Astrocyte of the hippocampus (primary cell): ENCODE measurements at regions not wholly inside any gene's neighbourhood (a gene's known extent, or its start where the extent isn't known, plus 50 kb on each side); places are given as distances from the start of the nearest gene placed in this dataset.
"Not testable (repeated sequence)": the region's sequence is repeated elsewhere in the genome, so short reads cannot be mapped to it uniquely, and the experiment has no call there.

ENCODE experiments used
- DNase-seq: peaks from one replicate; pipeline ENCODE4 v3.0.0; 2011; ENCODE audit warnings: low read depth, low spot score

DNA sequence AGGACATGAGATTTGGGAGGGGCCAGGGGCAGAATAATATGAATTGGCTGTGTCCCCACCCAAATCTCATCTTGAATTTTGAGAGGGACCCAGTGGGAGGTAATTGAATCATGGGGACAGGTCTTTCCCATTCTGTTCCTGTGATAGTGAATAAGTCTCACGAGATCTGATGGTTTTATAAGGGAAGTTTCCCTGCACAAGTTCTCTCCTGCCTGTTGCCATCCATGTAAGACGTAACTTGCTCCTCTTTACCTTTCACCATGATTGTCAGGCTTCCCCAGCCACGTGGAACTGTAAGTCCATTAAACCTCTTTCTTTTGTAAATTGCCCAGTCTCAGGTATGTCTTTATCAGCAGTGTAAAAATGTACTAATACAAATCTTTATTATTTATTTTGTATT, 452.8 kb upstream of the MGAT4C start:
- DNase-seq = not testable (repeated sequence)

DNA sequence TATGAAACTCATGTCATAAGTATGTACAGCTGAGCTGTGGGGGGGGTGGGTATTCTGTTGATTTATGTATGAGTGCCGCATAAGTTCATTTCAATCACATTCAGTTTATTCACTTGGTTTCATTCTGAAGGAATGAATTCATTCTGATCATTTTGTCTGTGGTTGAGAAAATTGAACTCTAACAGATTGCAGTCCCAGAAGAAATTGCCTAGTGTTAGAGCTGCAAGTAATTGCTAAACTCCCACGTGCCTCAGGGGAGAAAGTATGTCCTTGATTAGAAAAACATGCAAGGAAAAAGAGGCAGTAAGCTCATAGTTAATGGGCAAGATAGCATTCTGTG, 442.4 kb upstream of the MGAT4C start:
- peak; percentile 1 for DNase-seq

DNA sequence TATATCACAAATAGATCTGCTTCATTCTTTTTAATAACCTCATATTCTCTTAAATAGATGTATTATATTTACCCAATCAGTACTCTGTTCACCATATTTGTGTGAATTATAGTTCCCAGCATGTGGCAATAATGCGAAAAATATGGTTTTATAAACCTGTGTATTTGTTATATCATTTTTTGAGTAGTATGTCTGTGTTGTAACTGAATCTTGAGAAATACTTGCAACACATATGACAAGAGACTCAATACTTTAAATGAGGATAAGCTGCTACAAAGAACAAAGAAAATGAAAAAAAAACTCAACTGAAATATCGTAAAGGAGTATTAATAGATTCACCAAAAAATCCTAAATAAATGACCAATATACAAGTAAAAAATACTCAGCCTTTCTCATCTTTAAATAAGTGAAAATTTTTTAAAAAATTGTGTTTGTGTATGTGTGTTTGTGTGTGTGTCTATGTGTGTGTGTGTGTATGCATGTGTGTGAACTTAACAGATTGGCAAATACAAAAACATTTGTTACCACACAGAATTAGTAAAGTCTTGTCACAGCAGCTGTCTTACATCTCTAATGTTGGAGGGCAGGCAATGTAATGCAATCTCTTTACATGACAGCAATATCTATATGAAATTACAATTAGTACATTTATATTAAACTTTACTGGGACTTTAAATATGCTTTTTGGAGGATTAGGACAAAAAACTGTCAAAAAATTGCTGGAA, 441.9 kb upstream of the MGAT4C start:
- no peak for DNase-seq

DNA sequence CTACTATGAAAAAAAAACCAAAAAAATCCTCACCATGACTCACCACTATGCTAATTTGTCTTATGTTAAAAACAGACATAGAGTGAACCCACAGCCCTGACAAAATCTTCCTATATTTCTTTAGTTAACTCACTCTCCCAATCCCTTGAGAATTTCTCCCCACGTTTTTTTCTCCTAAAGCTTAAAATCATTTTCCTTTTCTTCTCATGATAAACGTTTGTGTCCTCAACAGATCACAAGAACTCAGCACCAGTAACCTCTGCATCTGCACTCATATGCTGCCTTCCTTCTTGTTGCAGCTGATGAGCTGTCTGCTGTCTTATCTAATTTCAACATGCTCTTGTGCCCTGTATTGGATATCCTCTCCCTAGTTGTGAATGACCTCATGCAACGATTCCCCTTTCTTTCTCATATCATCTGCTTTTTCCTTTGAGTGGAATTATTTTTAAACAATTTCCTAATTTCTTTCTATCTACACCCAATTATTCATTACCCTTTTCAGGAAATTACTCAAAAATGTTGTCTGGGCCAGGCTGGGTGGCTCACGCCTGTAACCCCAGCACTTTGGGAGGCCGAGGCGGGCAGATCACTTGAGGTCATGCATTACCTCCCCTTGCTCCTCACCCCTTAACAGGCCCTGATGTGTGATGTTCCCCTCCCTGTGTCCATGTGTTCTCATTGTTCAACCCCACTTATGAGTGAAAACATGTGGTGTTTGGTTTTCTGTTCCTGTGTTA, 427.5 kb upstream of the MGAT4C start:
- DNase-seq = peak; percentile 9

DNA sequence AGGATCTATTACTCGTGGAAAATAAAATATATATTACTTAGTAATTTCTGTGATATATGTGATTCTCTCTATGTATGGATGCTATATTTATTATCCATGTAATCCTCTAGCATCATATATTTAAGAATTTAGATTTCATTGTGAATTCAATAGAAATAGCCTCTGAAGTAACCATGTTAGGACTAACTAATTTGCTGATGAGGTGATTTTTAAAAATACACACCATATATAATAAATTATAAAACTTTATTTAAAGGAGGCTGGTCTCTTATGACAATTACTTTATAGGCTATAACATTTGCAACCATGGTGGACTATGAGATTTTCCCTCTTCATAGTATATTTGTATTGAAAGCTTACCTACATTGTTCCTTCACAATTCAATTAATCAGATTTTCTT, 424.9 kb upstream of the MGAT4C start:
- no peak for DNase-seq

DNA sequence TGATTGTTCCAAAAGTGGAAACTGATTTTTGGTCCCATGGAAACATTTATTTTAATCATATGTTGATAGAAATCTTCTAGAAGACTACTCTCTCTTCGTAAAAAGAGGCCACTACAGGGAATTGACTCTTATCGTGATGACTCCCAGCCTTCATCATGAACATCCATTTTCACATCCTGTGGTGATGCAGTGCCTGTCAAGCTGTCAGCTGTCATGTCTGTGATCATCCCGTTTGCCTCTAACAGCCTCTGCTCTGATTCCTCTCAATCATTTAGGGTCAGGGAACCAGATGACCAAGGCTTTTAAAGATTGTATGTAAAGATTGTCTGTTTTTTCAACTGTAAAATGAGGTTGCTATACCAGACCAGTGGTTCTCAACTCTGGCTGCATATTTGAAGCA, 419.0 kb upstream of the MGAT4C start:
- DNase-seq = no peak

DNA sequence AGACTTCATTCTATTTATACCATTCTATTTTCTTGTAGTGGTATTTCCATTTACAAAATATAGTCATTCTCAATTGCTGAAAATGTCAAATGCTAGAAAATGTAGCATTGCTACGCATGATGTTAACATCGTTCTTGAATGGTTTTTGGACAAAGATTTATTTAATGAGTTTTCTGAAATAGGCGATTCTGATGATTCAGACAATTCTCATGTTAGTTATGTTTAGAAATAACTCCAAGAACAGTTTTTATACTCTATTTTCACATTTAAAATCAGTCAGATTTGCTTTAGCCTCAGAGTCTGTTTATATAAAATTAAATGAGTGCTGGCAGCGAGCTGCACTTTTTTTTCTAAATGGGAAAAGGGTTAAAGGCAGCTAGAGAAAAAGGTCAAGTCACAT, 414.8 kb upstream of the MGAT4C start:
- DNase-seq = no peak

DNA sequence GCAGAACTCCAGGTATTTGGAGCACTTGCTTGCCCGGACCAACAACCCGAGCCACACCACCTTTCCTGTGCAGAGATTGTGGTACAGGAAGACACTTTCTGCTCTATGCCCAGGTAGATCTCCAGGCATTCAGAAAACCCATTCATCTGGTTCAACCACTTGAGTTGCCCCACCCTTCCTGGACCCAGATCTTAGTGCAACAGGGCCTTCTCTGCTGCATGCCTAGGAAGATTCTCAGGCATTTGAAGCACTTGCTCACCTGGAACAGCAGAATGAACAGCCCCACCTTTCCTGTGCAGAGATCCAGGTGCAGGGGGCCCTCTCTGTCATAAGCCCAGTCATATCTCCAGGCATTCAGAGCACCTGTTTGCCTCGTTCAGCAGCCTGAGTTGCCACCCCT, 412.8 kb upstream of the MGAT4C start:
- no peak for DNase-seq

DNA sequence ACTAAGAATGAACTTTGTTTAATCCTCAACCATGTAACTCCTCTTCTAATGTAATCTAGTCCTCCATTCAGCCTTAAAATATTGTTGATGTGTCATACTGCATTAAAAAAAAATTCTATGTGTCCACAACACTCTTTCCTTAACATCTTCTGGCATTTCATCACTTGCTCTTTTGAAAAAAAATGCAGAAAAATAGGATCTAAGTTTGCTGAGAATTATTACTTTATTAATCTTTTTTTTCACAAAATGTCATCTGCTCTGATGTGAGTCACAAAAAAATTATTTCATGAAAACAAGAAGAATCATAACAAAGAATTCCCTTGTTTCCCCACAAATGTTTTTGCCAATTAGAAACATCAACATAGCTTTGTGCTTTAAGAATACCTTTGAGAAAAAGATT, 410.1 kb upstream of the MGAT4C start:
- no peak for DNase-seq

DNA sequence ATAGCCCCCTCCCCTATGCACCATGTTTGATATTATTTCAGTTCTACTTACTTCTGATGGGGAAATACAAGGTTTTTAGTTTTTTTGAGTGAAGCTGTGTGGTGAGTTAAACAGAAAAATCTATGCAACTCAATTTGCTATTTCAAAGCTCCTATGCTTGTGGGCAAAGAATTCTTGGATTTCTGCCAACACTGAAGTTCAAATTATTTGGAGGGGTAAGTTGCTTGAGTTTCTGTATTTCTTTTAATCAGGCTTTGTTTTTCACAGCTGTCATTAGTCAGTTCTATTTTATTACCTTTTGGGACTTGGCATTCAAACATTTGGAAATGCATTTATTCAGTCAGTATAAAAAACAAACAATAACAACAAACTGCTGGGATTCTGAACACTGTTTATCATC, 407.5 kb upstream of the MGAT4C start:
- peak; percentile 52 for DNase-seq

DNA sequence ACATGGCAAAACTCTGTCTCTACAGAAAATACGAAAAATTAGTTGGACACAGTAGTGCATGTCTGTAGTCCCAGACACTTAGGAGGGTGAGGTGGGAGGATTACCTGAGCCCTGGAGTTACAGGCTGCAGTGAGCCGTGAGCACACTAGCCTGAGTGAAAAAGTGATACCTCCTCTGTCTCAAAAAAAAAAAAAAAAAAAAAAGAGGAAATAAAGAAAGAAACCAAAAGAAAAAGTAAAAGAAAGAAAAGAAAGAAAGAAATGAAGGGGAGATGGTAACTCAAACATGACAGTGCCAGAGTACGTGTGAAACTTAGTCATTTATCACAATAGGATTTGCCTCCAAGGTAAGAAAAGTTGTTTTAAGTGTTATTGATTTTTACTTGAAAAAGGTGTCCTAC, 407.0 kb upstream of the MGAT4C start:
- no peak for DNase-seq

DNA sequence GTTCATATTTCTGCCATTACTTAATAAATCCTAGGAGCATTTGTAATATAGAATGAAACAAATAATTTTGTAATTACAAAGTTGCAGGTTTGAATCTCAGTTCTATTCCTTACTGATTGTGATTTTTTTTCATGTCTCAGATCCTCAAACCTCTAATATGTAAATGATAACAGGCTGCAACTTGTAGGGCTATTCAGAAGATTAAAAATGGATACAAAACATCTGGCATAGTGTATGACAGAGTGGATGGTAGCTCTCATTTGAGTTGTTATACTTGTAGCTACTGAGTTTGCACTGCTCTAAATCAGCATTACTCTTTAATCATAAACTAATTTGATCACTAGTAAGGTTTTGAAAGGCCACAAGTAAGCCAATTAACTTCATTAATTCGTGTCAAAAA, 406.3 kb upstream of the MGAT4C start:
- DNase-seq = no peak

DNA sequence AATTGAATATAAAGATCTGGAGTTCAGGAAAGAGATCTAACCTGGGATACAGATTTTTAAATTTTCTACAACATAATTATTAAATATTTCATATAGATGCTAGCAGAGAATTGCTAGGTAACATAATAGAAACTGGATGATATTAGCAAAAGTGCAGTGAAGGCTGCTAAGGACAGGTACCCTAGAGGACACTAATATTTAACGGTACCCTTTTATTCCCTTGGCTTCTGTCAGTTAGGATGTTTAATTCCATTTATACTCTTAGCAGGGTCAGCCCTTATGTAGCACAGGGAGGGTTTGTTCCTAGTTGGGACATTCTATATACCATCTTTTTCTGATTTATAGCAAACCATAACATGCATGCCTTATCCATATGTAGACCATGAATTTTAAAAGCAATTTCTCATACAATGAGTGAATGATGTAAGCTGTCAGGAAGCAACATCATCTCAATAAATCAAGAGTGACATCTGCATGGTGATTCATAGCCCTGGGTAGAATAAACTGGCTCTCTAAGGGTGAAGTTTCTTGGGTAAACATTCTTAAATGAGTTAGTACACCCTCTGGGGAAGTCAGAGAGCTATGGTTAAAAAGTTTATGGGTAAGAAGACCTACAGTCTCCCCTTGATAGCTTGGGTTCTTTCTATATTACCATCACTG, 404.4 kb upstream of the MGAT4C start:
- DNase-seq = peak; percentile 27

DNA sequence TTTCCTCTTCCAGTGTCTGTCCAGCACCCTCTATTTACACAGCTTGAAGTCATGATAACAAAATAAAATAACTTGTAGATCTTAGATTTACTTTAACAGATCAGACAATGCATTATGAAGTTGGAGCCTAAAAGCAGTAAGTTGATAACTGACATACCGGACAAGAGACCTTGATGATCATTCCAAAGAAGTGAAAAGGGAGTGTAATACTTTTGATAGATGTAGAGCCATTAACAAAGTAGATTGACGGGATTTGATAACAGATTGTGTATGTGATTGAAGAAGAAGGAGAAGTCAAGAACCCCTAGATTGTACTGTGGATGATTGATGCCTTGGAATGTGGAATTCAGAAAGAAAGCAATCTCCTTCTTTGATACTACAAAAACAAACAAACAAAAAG, 403.8 kb upstream of the MGAT4C start:
- no peak for DNase-seq

DNA sequence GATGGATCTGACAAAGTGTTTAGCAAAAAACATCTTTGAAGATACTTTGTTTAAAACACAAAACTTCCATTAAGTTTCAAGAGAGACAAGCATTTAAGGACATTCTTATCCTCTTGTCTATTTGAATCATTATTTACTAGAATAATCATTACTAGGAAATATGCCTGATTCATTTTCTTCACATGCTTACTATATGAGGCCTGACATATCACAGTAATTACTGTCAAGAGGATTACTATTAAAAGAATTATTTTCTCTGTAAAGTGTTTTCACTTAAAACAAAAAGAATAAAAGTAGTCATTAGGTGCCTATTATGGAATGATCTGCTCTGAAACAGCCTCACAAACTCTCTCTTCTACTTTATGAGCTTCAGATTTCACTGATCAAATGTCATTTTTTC, 402.1 kb upstream of the MGAT4C start:
- DNase-seq = no peak

DNA sequence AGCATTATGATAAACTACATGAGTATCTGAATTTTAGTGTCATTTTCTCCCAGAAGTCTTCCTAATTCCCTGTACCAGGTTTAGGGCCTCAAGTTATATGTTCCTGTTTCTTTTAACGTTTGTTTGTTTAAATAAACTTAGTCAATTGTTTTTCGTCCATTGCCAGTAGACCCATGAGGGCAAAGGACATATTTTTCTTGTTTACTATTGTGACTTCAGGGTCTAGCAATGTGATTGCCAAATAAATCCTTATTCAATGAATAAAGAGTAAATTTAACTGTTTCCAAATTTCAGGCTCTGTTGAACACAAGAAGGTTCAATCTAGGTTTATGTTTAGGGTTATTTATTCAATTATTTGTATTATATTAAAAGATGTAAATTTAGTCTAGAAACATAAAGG, 391.6 kb upstream of the MGAT4C start:
- no peak for DNase-seq

DNA sequence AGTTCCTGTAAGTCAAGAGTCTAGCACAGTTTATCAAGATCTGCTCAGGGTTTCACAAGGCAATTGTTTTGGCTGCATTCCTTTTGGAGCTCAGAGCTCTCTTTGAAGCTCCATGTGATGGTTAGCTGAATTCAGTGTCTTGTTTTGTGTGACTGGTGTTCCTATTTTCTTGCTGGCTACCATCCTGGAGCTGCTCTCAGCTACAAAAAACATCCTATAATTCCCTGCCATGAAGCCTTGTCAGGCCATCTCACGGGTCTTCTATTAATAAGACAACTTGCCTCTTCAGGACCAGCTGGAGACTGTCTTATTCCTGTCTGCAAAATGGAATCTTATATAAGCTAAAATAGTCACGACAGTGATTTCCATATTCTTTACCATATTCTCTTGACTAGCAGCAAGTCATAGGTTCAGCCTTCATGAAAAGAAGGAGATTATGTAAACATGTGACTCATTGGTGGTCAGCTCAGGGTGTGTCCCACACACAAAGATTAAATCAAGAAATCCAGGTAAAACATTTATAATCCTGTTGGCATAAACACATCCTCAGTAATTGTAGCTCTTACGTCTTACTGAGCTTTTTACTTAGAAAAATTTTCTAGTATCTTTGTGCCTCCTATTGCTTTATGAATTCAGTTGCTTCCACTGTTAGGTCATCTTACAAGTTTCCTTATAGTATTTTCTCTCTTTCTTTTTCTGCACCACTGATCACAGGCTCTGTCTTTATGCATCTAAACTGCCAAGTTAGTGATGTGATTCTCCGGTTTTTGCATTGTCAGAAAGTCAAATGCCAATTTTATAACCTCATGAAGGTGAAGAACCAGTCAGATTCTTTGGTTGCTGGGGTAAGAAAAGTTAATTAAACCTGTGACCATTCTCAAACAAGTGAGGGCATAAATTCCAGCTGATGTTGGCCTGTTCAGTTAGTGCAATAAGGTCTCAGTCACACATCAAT, 378.5 kb upstream of the MGAT4C start:
- peak; percentile 0 for DNase-seq

DNA sequence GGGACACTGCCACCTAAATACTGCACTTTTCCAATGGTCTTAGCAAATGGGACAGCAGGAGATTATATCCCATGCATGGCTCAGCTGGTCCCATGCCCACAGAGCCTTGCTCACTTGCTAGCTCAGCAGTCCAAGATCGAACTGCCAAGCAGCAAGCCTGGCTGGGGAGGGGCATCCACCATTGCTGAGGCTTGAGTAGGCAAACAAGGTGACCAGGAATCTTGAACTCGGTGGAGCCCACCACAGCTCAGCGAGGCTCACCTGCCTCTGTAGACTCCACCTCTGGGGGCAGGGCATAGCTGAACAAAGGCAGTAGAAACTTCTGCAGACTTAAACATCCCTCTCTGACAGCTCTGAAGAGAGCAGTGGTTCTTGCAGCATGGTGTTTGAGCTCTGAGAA, 370.8 kb upstream of the MGAT4C start:
- no peak for DNase-seq

DNA sequence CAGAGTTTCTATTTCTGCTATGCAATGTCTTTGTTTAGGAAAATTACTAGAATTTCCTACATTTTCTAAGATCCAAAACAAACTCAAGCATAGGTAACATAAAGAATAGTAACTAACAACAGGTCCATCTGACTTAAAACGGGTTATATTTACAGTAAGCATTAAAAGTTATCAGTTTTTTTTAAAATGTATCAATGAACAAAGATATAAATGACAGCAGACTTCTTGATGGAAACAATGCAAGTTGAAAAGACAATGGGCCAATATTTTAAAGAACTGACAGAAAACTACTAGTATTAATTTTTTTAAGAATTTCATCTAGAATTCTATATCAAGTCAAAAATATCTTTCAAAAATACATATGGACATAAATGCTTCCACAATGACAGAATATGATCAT, 367.1 kb upstream of the MGAT4C start:
- DNase-seq = no peak

DNA sequence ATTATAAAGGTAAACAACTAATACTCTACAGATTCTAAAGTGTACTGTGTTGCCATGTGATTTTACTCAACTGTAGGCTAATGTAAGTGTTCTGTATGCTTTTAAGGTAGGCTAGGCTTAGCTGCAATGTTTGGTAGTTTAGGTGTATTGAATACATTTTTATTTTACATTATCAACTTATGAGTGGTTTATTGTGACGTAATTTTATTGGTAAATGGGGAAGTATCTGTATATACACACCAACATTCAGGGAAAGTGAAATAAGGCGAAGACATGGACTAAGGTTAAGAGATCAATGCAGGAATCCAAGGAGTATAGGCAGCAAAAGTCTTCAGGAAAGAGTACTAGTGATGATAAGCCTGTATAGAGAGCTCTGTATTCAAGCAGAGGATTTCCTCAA, 365.8 kb upstream of the MGAT4C start:
- DNase-seq = no peak

DNA sequence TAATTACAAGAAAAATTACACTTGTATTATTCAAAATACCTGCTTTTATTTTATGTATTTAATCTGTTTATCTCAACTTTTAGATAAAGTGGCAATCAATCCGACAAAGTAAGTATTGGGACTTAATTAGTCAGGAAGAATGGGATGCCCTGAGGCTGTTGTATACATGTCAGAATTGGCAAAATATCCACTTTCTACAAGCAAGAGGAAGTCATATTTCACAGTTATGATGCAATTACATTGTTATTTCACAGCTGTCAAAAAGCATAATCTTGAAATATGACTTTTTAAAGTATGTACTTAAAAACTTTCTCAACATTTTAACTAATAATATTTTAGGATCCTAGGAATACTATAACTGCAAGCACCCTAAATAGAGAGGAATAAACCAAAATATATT, 357.1 kb upstream of the MGAT4C start:
- no peak for DNase-seq

DNA sequence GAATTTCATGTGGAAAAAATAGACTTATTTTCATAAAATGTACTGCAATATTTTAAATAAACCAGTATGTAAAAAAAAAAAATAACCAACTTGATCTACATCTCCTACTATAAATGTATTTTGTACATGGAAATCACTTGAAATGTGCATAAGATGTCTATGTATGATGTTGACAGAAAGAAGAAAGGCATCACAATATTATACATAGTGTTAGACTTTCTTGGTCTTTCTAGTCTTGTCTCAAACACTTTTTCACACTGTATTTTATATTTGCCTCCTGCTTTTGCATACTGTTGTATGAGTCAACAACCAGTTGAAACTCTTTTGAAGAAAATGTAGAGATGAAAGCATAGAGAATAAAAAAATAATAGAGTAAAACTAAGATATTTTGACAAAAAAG, 352.4 kb upstream of the MGAT4C start:
- no peak for DNase-seq
